ENCODE measurements at regions not wholly inside any gene's neighbourhood (a gene's known extent, or its start where the extent isn't known, plus 50 kb on each side); places are given as distances from the start of the nearest gene placed in this dataset.

GRCh38 chr5:167864801-167865200 lies 426.6 kb upstream of the WWC1 start:
- no TSS peak for BruUV-seq (replicated peaks)
- Histone ChIP-seq H3K4me1 (ENCODE audit: insufficient read depth, low read length, poor library complexity, severe bottlenecking) (no peaks in the 10 kb centered on the region), H3K4me3 (ENCODE audit: low read depth, low read length, poor library complexity, severe bottlenecking) (no peak overlapping the region), H4K20me1 (ENCODE audit: insufficient read depth, low read length) (no peaks in the 10 kb centered on the region), H3K9me2 (ENCODE audit: insufficient read depth, low read length) (no peaks in the 10 kb centered on the region), H3K9me3 (ENCODE audit: low read length) (no peaks in the 10 kb centered on the region), H3K27ac (ENCODE audit: low read depth, low read length, poor library complexity, severe bottlenecking) (no peak overlapping the region), H3K36me3 (ENCODE audit: insufficient read depth, low read length) (no peaks in the 10 kb centered on the region), H3K4me2 (ENCODE audit: low read length) (no peak overlapping the region), H3K79me2 (ENCODE audit: insufficient read depth, low read depth, low read length) (no peaks in the 10 kb centered on the region), H2AFZ (ENCODE audit: low read length) (no peak overlapping the region)
- TF ChIP-seq CTCF (conservative IDR thresholded peaks at IDR 0.05; ENCODE audit: low read length) = no peak
- no peak for TF ChIP-seq EZH2phosphoT487 (IDR thresholded peaks at IDR 0.05; ENCODE audit: borderline replicate concordance, low read depth, low read length)
- ChIA-PET POLR2A (interaction anchor here (0.5 kb wide), 1 partner anchor 874 kb away, joined by 4 read pairs; no protein-coding TSS in a partner anchor), CTCF (ENCODE audit: unreplicated experiment) (no interaction called here)
- intact Hi-C loops (cut with micrococcal nuclease; ENCODE audit: unreplicated experiment) = no loop called here
- DNase-seq (ENCODE audit: low spot score) = no peak

- intact Hi-C loops (cut with micrococcal nuclease; ENCODE audit: unreplicated experiment) = no loop called here
- Histone ChIP-seq H3K4me3 (ENCODE audit: low read depth, low read length, poor library complexity, severe bottlenecking) (no peak overlapping the region), H3K4me1 (ENCODE audit: insufficient read depth, low read length, poor library complexity, severe bottlenecking) (no peaks in the 10 kb centered on the region), H3K9me2 (ENCODE audit: insufficient read depth, low read length) (no peaks in the 10 kb centered on the region), H4K20me1 (ENCODE audit: insufficient read depth, low read length) (no peaks in the 10 kb centered on the region), H2AFZ (ENCODE audit: low read length) (no peak overlapping the region), H3K79me2 (ENCODE audit: insufficient read depth, low read depth, low read length) (no peaks in the 10 kb centered on the region), H3K9me3 (ENCODE audit: low read length) (no peaks in the 10 kb centered on the region), H3K27ac (ENCODE audit: low read depth, low read length, poor library complexity, severe bottlenecking) (no peak overlapping the region), H3K4me2 (ENCODE audit: low read length) (no peak overlapping the region), H3K36me3 (ENCODE audit: insufficient read depth, low read length) (no peaks in the 10 kb centered on the region)
- POLR2A ChIA-PET = no interaction called here
- no TSS peak for BruUV-seq (replicated peaks)
- DNase-seq (ENCODE audit: low spot score) = no peak
- CTCF ChIA-PET (ENCODE audit: unreplicated experiment) = no interaction called here
- TF ChIP-seq CTCF (conservative IDR thresholded peaks at IDR 0.05; ENCODE audit: low read length) (no peak), EZH2phosphoT487 (IDR thresholded peaks at IDR 0.05; ENCODE audit: borderline replicate concordance, low read depth, low read length) (no peak)
Measured at GRCh38 chr5:167866797-167867196, 424.6 kb upstream of the WWC1 start.

- TF ChIP-seq CTCF (conservative IDR thresholded peaks at IDR 0.05; ENCODE audit: low read length) (no peak), EZH2phosphoT487 (IDR thresholded peaks at IDR 0.05; ENCODE audit: borderline replicate concordance, low read depth, low read length) (no peak)
- Histone ChIP-seq H3K4me2 (ENCODE audit: low read length) (no peak overlapping the region), H4K20me1 (ENCODE audit: insufficient read depth, low read length) (no peaks in the 10 kb centered on the region), H3K36me3 (ENCODE audit: insufficient read depth, low read length) (no peaks in the 10 kb centered on the region), H3K79me2 (ENCODE audit: insufficient read depth, low read depth, low read length) (no peaks in the 10 kb centered on the region), H2AFZ (ENCODE audit: low read length) (no peak overlapping the region), H3K9me2 (ENCODE audit: insufficient read depth, low read length) (no peaks in the 10 kb centered on the region), H3K4me3 (ENCODE audit: low read depth, low read length, poor library complexity, severe bottlenecking) (no peak overlapping the region), H3K9me3 (ENCODE audit: low read length) (no peaks in the 10 kb centered on the region), H3K27ac (ENCODE audit: low read depth, low read length, poor library complexity, severe bottlenecking) (no peak overlapping the region), H3K4me1 (ENCODE audit: insufficient read depth, low read length, poor library complexity, severe bottlenecking) (no peaks in the 10 kb centered on the region)
- DNase-seq (ENCODE audit: low spot score) = no peak
- no TSS peak for BruUV-seq (replicated peaks)
- ChIA-PET POLR2A (no interaction called here), CTCF (ENCODE audit: unreplicated experiment) (no interaction called here)
- intact Hi-C loops (cut with micrococcal nuclease; ENCODE audit: unreplicated experiment) = no loop called here
Measured at GRCh38 chr5:167867281-167867680, 424.2 kb upstream of the WWC1 start.
